NCI-H1694 treated with DMSO at 0.1 percent for 48 hours (cell line): ENCODE measurements at regions not wholly inside any gene's neighbourhood (a gene's known extent, or its start where the extent isn't known, plus 50 kb on each side); places are given as distances from the start of the nearest gene placed in this dataset.
"Not testable (repeated sequence)": the region's sequence is repeated elsewhere in the genome, so short reads cannot be mapped to it uniquely, and the experiment has no call there.

Experiments used
- DNase-seq: peaks from one replicate; lab custom pipeline; 2025; lab: John Stamatoyannopoulos, UW

GRCh38 chr5:38148021-38148625 lies 110.2 kb upstream of the EGFLAM start:
- DNase-seq, result no peak

GRCh38 chr5:38143384-38143783 lies 115.0 kb upstream of the EGFLAM start:
- DNase-seq, result no peak

- no peak for DNase-seq
Measured at GRCh38 chr5:38141665-38142064, 116.7 kb upstream of the EGFLAM start.

- no peak for DNase-seq
Measured at GRCh38 chr5:38138574-38138973, 119.8 kb upstream of the EGFLAM start.

- DNase-seq, result no peak
Measured at GRCh38 chr5:38135486-38136039, 122.8 kb upstream of the EGFLAM start.

- no peak for DNase-seq
Measured at GRCh38 chr5:38134810-38135209, 123.5 kb upstream of the EGFLAM start.

GRCh38 chr5:38134294-38134693 lies 124.1 kb upstream of the EGFLAM start:
- not testable (repeated sequence) for DNase-seq

GRCh38 chr5:38131686-38132085 lies 126.7 kb upstream of the EGFLAM start:
- no peak for DNase-seq

- no peak for DNase-seq
Measured at GRCh38 chr5:38124321-38124720, 134.0 kb upstream of the EGFLAM start.

GRCh38 chr5:38121420-38121819 lies 136.9 kb upstream of the EGFLAM start:
- DNase-seq, result no peak

- DNase-seq, result no peak
Measured at GRCh38 chr5:38119836-38120235, 138.5 kb upstream of the EGFLAM start.

- DNase-seq, result no peak
Measured at GRCh38 chr5:38117784-38118479, 140.4 kb upstream of the EGFLAM start.

- DNase-seq, result no peak
Measured at GRCh38 chr5:38115318-38115827, 143.0 kb upstream of the EGFLAM start.

GRCh38 chr5:38113880-38114279 lies 144.5 kb upstream of the EGFLAM start:
- DNase-seq, result no peak

- DNase-seq, result no peak
Measured at GRCh38 chr5:38113456-38113855, 144.9 kb upstream of the EGFLAM start.

GRCh38 chr5:38112938-38113337 lies 145.4 kb upstream of the EGFLAM start:
- no peak for DNase-seq

- no peak for DNase-seq
Measured at GRCh38 chr5:38110130-38110529, 148.2 kb upstream of the EGFLAM start.

- DNase-seq, result no peak
Measured at GRCh38 chr5:38107096-38107495, 151.3 kb upstream of the EGFLAM start.

GRCh38 chr5:38105801-38106200 lies 152.6 kb upstream of the EGFLAM start:
- DNase-seq, result no peak

- DNase-seq, result no peak
Measured at GRCh38 chr5:38105231-38105570, 153.2 kb upstream of the EGFLAM start.

- no peak for DNase-seq
Measured at GRCh38 chr5:38104497-38105230, 153.7 kb upstream of the EGFLAM start.

- no peak for DNase-seq
Measured at GRCh38 chr5:38101897-38102296, 156.5 kb upstream of the EGFLAM start.
